ENCODE measurements at regions not wholly inside any gene's neighbourhood (a gene's known extent, or its start where the extent isn't known, plus 50 kb on each side); places are given as distances from the start of the nearest gene placed in this dataset.

DNA sequence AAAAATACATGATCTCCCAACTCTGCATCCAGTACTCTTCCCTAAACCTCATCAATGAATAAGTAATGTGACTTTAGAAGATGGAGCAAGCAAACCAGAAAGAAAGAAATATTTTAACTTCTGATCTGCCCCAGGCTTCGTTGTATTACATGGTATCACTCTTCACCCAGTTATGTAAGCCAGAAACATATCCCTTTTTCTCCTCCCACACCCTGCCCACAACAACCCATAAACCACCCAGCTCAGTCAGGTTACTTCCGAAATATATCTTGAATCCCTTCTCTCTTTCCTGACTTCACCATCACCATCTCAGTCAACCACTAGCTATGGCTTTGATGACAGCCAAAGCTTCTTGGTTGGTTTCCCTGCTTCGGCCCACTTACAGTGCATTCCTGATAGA, 295.8 kb upstream of the PARD3B start:
- no peak for TF ChIP-seq EZH2 (IDR thresholded peaks at IDR 0.05; ENCODE audit: low read length)
- TF ChIP-seq CTCF (optimal IDR thresholded peaks at IDR 0.05 in 1 of 3, IDR thresholded peaks at IDR 0.05 in 1 of 3, conservative IDR thresholded peaks at IDR 0.05 in 1 of 3; ENCODE audit: extremely low read depth in 1 of 3, insufficient read depth in 2 of 3, low read length in 3 of 3), result no peak
- no peak for FAIRE-seq
- no peak for DNase-seq (ENCODE audit: low read depth, low spot score)

DNA sequence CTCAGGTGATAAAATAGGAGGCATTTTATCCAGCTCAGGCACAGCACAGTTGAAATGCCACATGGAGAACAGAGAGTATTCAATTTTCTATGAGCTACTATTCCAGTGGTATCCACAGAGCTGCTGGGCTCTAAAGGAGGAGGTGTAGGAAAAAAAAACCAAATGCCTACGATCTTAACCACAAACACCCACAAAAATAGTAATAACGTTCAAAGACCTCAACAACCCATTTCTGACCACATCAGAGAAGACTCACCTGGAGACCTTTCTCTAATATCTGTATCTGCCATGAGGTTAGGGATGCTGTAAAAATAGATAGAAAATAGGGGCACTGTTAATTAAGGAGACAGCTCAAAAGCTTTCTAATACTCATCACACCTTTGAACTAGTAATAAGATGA, 294.6 kb upstream of the PARD3B start:
- Histone ChIP-seq H3K9me1 (ENCODE audit: control insufficient read depth, extremely low read depth, insufficient read depth, low read length) (no peaks in the 10 kb centered on the region), H3K36me3 (ENCODE audit: control insufficient read depth in 2 of 2, extremely low read depth in 1 of 2, insufficient read depth in 2 of 2, low read length in 2 of 2) (no peaks in the 10 kb centered on the region), H3K4me1 (ENCODE audit: control insufficient read depth, extremely low read depth, insufficient read depth, low read length) (no peaks in the 10 kb centered on the region), H3K27me3 (ENCODE audit: control insufficient read depth, extremely low read depth, insufficient read depth, low read length) (peaks cover 3% of the 10 kb centered on the region), H3K4me2 (ENCODE audit: control insufficient read depth, extremely low read depth, insufficient read depth, low read depth, low read length) (no peak overlapping the region), H3K9me3 (ENCODE audit: control insufficient read depth, low read depth, low read length) (no peaks in the 10 kb centered on the region), H3K79me2 (ENCODE audit: control insufficient read depth, insufficient read depth, low read length) (no peaks in the 10 kb centered on the region), H4K20me1 (ENCODE audit: control insufficient read depth, extremely low read depth, insufficient read depth, low read length) (no peaks in the 10 kb centered on the region), H3K27ac (ENCODE audit: control insufficient read depth, insufficient read depth, low read length) (no peak overlapping the region), H3K9ac (ENCODE audit: control insufficient read depth, extremely low read depth, insufficient read depth, low read length) (no peak overlapping the region), H3K4me3 (ENCODE audit: control insufficient read depth in 2 of 3, extremely low read depth in 1 of 3, insufficient read depth in 2 of 3, low read depth in 1 of 3, low read length in 3 of 3) (no peak overlapping the region), H2AFZ (ENCODE audit: control insufficient read depth, low read length) (no peak overlapping the region)
- no peak for DNase-seq (ENCODE audit: low read depth, low spot score)
- no peak for TF ChIP-seq EZH2 (IDR thresholded peaks at IDR 0.05; ENCODE audit: low read length)
- TF ChIP-seq CTCF (optimal IDR thresholded peaks at IDR 0.05 in 1 of 3, IDR thresholded peaks at IDR 0.05 in 1 of 3, conservative IDR thresholded peaks at IDR 0.05 in 1 of 3; ENCODE audit: extremely low read depth in 1 of 3, insufficient read depth in 2 of 3, low read length in 3 of 3), result no peak
- dilution Hi-C loops (cut with MboI; ENCODE audit: extremely low pct_ligation_motif_present, low sequenced_read_pairs), result no loop called here
- no peak for FAIRE-seq

More for the DNA sequence above, 295.8 kb upstream of the PARD3B start:
- dilution Hi-C loops (cut with MboI; ENCODE audit: extremely low pct_ligation_motif_present, low sequenced_read_pairs), result no loop called here
- no peaks in the 10 kb centered on the region for H3K4me1 ChIP-seq (ENCODE audit: control insufficient read depth, extremely low read depth, insufficient read depth, low read length)
- H3K36me3 ChIP-seq (ENCODE audit: control insufficient read depth in 2 of 2, extremely low read depth in 1 of 2, insufficient read depth in 2 of 2, low read length in 2 of 2), result no peaks in the 10 kb centered on the region
- H3K4me2 ChIP-seq (ENCODE audit: control insufficient read depth, extremely low read depth, insufficient read depth, low read depth, low read length), result no peak overlapping the region
- no peak overlapping the region for H2AFZ ChIP-seq (ENCODE audit: control insufficient read depth, low read length)
- no peak overlapping the region for H3K9ac ChIP-seq (ENCODE audit: control insufficient read depth, extremely low read depth, insufficient read depth, low read length)
- no peaks in the 10 kb centered on the region for H4K20me1 ChIP-seq (ENCODE audit: control insufficient read depth, extremely low read depth, insufficient read depth, low read length)
- no peaks in the 10 kb centered on the region for H3K9me1 ChIP-seq (ENCODE audit: control insufficient read depth, extremely low read depth, insufficient read depth, low read length)
- no peak overlapping the region for H3K27ac ChIP-seq (ENCODE audit: control insufficient read depth, insufficient read depth, low read length)
- no peaks in the 10 kb centered on the region for H3K79me2 ChIP-seq (ENCODE audit: control insufficient read depth, insufficient read depth, low read length)
- H3K27me3 ChIP-seq (ENCODE audit: control insufficient read depth, extremely low read depth, insufficient read depth, low read length), result peaks cover 3% of the 10 kb centered on the region
- H3K9me3 ChIP-seq (ENCODE audit: control insufficient read depth, low read depth, low read length), result no peaks in the 10 kb centered on the region
- H3K4me3 ChIP-seq (ENCODE audit: control insufficient read depth in 2 of 3, extremely low read depth in 1 of 3, insufficient read depth in 2 of 3, low read depth in 1 of 3, low read length in 3 of 3), result no peak overlapping the region

Data from keratinocyte (primary cell).